Testis (tissue), 2 donors: ENCODE measurements at regions not wholly inside any gene's neighbourhood (a gene's known extent, or its start where the extent isn't known, plus 50 kb on each side); places are given as distances from the start of the nearest gene placed in this dataset.

ENCODE experiments used
- CTCF ChIP-seq, 3 experiments: fragments of 450-650 bp in 2 of 3; fragments of 200-600 bp in 1 of 3; sonication (generic) in 1 of 3; IDR thresholded peaks; one replicate each; pipeline ENCODE4 v1.5.1; 2016 to 2019; ENCODE audit warnings: antibody characterized with exemption in 3 of 3, mild to moderate bottlenecking in 2 of 3, moderate library complexity in 1 of 3
- POLR2A ChIP-seq: fragments of 450-650 bp; IDR thresholded peaks from one replicate; pipeline ENCODE4 v1.6.1; 2017; ENCODE audit warnings: antibody characterized with exemption, mild to moderate bottlenecking, moderate library complexity

- TF ChIP-seq POLR2A (no peak), CTCF (IDR thresholded peaks at IDR 0.05) (no peak)
Measured at GRCh38 chr9:106653213-106653612, 209.8 kb upstream of the ZNF462 start.
